ENCODE measurements at regions not wholly inside any gene's neighbourhood (a gene's known extent, or its start where the extent isn't known, plus 50 kb on each side); places are given as distances from the start of the nearest gene placed in this dataset.

GRCh38 chr18:11293794-11294193, 144.4 kb upstream of the PIEZO2 start:
- no peak overlapping the region for H3K4me2 ChIP-seq (ENCODE audit: low read length)
- H4K20me1 ChIP-seq (ENCODE audit: insufficient read depth, low read length), result no peaks in the 10 kb centered on the region
- no peaks in the 10 kb centered on the region for H3K79me2 ChIP-seq (ENCODE audit: insufficient read depth, low read length)
- no peaks in the 10 kb centered on the region for H3F3A ChIP-seq (ENCODE audit: insufficient read depth, low read length)
- H3K27me3 ChIP-seq (ENCODE audit: insufficient read depth, low read length), result no peaks in the 10 kb centered on the region; the same call in 1 of the 2 replicates
- no peaks in the 10 kb centered on the region for H3K36me3 ChIP-seq (ENCODE audit: insufficient read depth, low read length)
- H3K9ac ChIP-seq (ENCODE audit: low read length), result no peak overlapping the region
- no peaks in the 10 kb centered on the region for H3K9me3 ChIP-seq (ENCODE audit: low read length)
- H3K9me2 ChIP-seq (ENCODE audit: low read depth, low read length), result no peaks in the 10 kb centered on the region
- H3K4me1 ChIP-seq (ENCODE audit: insufficient read depth, low read length, severe bottlenecking), result no peaks in the 10 kb centered on the region
- no peak overlapping the region for H3K4me3 ChIP-seq (ENCODE audit: low read depth, low read length, poor library complexity, severe bottlenecking)
- H3K27ac ChIP-seq (ENCODE audit: low read depth, low read length, poor library complexity, severe bottlenecking), result no peak overlapping the region
- H2AFZ ChIP-seq (ENCODE audit: low read length), result no peak overlapping the region
- no peak for TF ChIP-seq EZH2 (IDR thresholded peaks at IDR 0.05; ENCODE audit: borderline replicate concordance, low read length)

GRCh38 chr18:11290786-11291185, 141.4 kb upstream of the PIEZO2 start:
- Histone ChIP-seq H3K9me3 (ENCODE audit: low read length) (no peaks in the 10 kb centered on the region), H3K27me3 (ENCODE audit: insufficient read depth, low read length) (no peaks in the 10 kb centered on the region; the same call in 1 of the 2 replicates), H3K4me1 (ENCODE audit: insufficient read depth, low read length, severe bottlenecking) (no peaks in the 10 kb centered on the region), H3K27ac (ENCODE audit: low read depth, low read length, poor library complexity, severe bottlenecking) (no peak overlapping the region), H2AFZ (ENCODE audit: low read length) (no peak overlapping the region), H3K79me2 (ENCODE audit: insufficient read depth, low read length) (no peaks in the 10 kb centered on the region), H3K9ac (ENCODE audit: low read length) (no peak overlapping the region), H3K4me3 (ENCODE audit: low read depth, low read length, poor library complexity, severe bottlenecking) (no peak overlapping the region), H3K4me2 (ENCODE audit: low read length) (no peak overlapping the region), H3F3A (ENCODE audit: insufficient read depth, low read length) (no peaks in the 10 kb centered on the region), H4K20me1 (ENCODE audit: insufficient read depth, low read length) (no peaks in the 10 kb centered on the region; the same call in 1 of the 2 replicates), H3K36me3 (ENCODE audit: insufficient read depth, low read length) (no peaks in the 10 kb centered on the region), H3K9me2 (ENCODE audit: low read depth, low read length) (no peaks in the 10 kb centered on the region)
- no peak for TF ChIP-seq CTCF (IDR thresholded peaks at IDR 0.05; ENCODE audit: low read length)
- no peak for TF ChIP-seq EZH2 (IDR thresholded peaks at IDR 0.05; ENCODE audit: borderline replicate concordance, low read length)

GRCh38 chr18:11289248-11289647, 139.9 kb upstream of the PIEZO2 start:
- no peaks in the 10 kb centered on the region; the same call in 1 of the 2 replicates for H3K27me3 ChIP-seq (ENCODE audit: insufficient read depth, low read length)

More at GRCh38 chr18:11289248-11289647, 139.9 kb upstream of the PIEZO2 start:
- no peaks in the 10 kb centered on the region for H3K9me2 ChIP-seq (ENCODE audit: low read depth, low read length)
- H3K4me1 ChIP-seq (ENCODE audit: insufficient read depth, low read length, severe bottlenecking), result no peaks in the 10 kb centered on the region
- no peaks in the 10 kb centered on the region for H3K79me2 ChIP-seq (ENCODE audit: insufficient read depth, low read length)
- no peaks in the 10 kb centered on the region for H3K9me3 ChIP-seq (ENCODE audit: low read length)
- H3K27ac ChIP-seq (ENCODE audit: low read depth, low read length, poor library complexity, severe bottlenecking), result no peak overlapping the region
- no peak for TF ChIP-seq EZH2 (IDR thresholded peaks at IDR 0.05; ENCODE audit: borderline replicate concordance, low read length)
- TF ChIP-seq CTCF (IDR thresholded peaks at IDR 0.05; ENCODE audit: low read length), result no peak
- no peaks in the 10 kb centered on the region for H3F3A ChIP-seq (ENCODE audit: insufficient read depth, low read length)
- H3K4me2 ChIP-seq (ENCODE audit: low read length), result no peak overlapping the region
- H4K20me1 ChIP-seq (ENCODE audit: insufficient read depth, low read length), result no peaks in the 10 kb centered on the region; the same call in 1 of the 2 replicates
- no peak overlapping the region for H2AFZ ChIP-seq (ENCODE audit: low read length)
- H3K4me3 ChIP-seq (ENCODE audit: low read depth, low read length, poor library complexity, severe bottlenecking), result no peak overlapping the region
- no peaks in the 10 kb centered on the region for H3K36me3 ChIP-seq (ENCODE audit: insufficient read depth, low read length)
- no peak overlapping the region for H3K9ac ChIP-seq (ENCODE audit: low read length)
